ENCODE measurements at regions not wholly inside any gene's neighbourhood (a gene's known extent, or its start where the extent isn't known, plus 50 kb on each side); places are given as distances from the start of the nearest gene placed in this dataset.

DNA sequence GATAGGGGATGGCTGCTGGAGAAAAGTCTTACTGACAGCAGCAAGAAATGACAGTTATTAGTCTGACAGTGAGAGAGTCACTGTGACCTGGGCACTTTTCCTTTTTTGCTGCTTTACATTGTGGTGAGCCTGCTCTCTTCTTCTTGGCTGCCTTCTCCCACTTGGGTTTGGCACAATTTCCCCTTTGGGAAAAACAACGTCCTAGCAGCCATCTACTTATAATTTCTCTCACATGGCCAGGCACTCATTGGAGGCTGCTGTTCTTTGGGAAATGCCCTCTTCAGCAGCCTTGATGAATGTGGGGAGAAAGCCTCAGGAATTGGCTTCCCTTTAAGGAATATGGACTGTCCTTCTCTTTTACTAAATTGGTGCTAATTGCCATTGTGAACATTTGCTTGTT is 60.4 kb upstream of the SLC1A4 start:
- WGBS, 2 experiments (ENCODE audit: extremely low coverage in 1 of 2, insufficient coverage in 1 of 2, insufficient read length in 1 of 2, insufficient replicate concordance in 2 of 2, low coverage in 1 of 2, low lambda C conversion rate in 2 of 2, missing lambda C conversion rate in 1 of 2): 100% methylated on average over 1 of the region's 1 CpG; no CpG with 5 or more reads in 1 of the 2 experiments
- Histone ChIP-seq H3K27ac (ENCODE audit: low read depth, low read length) (no peak overlapping the region), H3K4me1 (replicated peaks in 1 of 4; ENCODE audit: control insufficient read depth in 3 of 4, insufficient read depth in 4 of 4, low read length in 3 of 4) (no peaks in the 10 kb centered on the region), H3K23me2 (ENCODE audit: low read depth, low read length) (no peaks in the 10 kb centered on the region), H3K27me3 (replicated peaks in 1 of 4; ENCODE audit: control insufficient read depth in 3 of 4, extremely low read depth in 1 of 4, insufficient read depth in 3 of 4, low read length in 3 of 4) (no peaks in the 10 kb centered on the region), H3K9ac (replicated peaks in 1 of 4; ENCODE audit: extremely low read depth in 1 of 4, low read depth in 3 of 4, low read length in 3 of 4) (no peak overlapping the region), H2BK15ac (ENCODE audit: low read length) (no peak overlapping the region), H3K4me3 (ENCODE audit: extremely low read depth in 1 of 4, insufficient read depth in 2 of 4, low read depth in 3 of 4, low read length in 4 of 4) (no peak overlapping the region), H3K23ac (ENCODE audit: insufficient read length) (no peak overlapping the region), H3K9me3 (ENCODE audit: insufficient read depth in 2 of 2, low read depth in 1 of 2, low read length in 1 of 2) (peaks cover 11 to 14% of the 10 kb centered on the region in 2 experiments), H2BK120ac (replicated peaks; ENCODE audit: low read depth, low read length) (no peak overlapping the region), H3K14ac (ENCODE audit: insufficient read length) (no peak overlapping the region), H3K18ac (ENCODE audit: extremely low read depth, low read length) (no peak overlapping the region), H3K56ac (replicated peaks; ENCODE audit: insufficient read length, low read depth, low read length) (no peak overlapping the region), H3K4ac (replicated peaks; ENCODE audit: insufficient read length, low read depth, low read length) (no peak overlapping the region), H3K4me2 (ENCODE audit: insufficient read depth in 1 of 2, low read depth in 2 of 2, low read length in 2 of 2) (no peak overlapping the region), H4K8ac (ENCODE audit: extremely low read depth, insufficient read depth, low read length) (no peak overlapping the region), H2AK5ac (ENCODE audit: low read depth, low read length) (no peak overlapping the region), H3K36me3 (ENCODE audit: control insufficient read depth in 2 of 4, insufficient read depth in 4 of 4, low read length in 3 of 4) (no peaks in the 10 kb centered on the region), H3K79me1 (ENCODE audit: low read depth, low read length) (no peaks in the 10 kb centered on the region), H4K5ac (ENCODE audit: insufficient read length, low read depth, low read length) (no peak overlapping the region), H2BK20ac (ENCODE audit: low read length) (no peak overlapping the region), H2AFZ (ENCODE audit: low read length) (no peak overlapping the region), H4K91ac (replicated peaks; ENCODE audit: insufficient read length, low read length) (no peak overlapping the region), H2BK12ac (ENCODE audit: low read depth, low read length) (no peak overlapping the region), H4K20me1 (replicated peaks in 1 of 2; ENCODE audit: control insufficient read depth in 1 of 2, insufficient read depth in 2 of 2, low read length in 2 of 2) (no peaks in the 10 kb centered on the region), H2BK5ac (ENCODE audit: low read depth, low read length) (no peak overlapping the region), H3K79me2 (ENCODE audit: control insufficient read depth in 1 of 2, insufficient read depth in 2 of 2, low read length in 2 of 2) (no peaks in the 10 kb centered on the region)
- DNase-seq (ENCODE audit: low read depth in 1 of 2, low spot score in 2 of 2) (no peak), FAIRE-seq (no peak)
- ChIA-PET POLR2A (ENCODE audit: partially characterized antibody) (no interaction called here), CTCF (ENCODE audit: partially characterized antibody) (interaction anchor here (0.5 to 0.6 kb wide), 2 partner anchors 113 to 172 kb away, joined by 3 read pairs; no protein-coding TSS in a partner anchor)
- TF ChIP-seq RNF2 (IDR thresholded peaks at IDR 0.05; ENCODE audit: borderline replicate concordance, low read depth, low read length, missing control alignments, poor library complexity, severe bottlenecking) (no peak), EZH2 (IDR thresholded peaks at IDR 0.05; ENCODE audit: low read depth, low read length, severe bottlenecking) (no peak), SIX5 (IDR thresholded peaks at IDR 0.05; ENCODE audit: low read depth, low read length) (no peak), HDAC6 (IDR thresholded peaks at IDR 0.05; ENCODE audit: low read depth, low read length) (no peak), GTF2F1 (IDR thresholded peaks at IDR 0.05; ENCODE audit: borderline replicate concordance, low read depth, low read length) (no peak), CEBPB (IDR thresholded peaks at IDR 0.05; ENCODE audit: low read depth, low read length) (no peak), BACH1 (IDR thresholded peaks at IDR 0.05; ENCODE audit: low read length) (no peak), ASH2L (IDR thresholded peaks at IDR 0.05; ENCODE audit: low read length) (no peak)

All from H1 (cell line).